ENCODE measurements at regions not wholly inside any gene's neighbourhood (a gene's known extent, or its start where the extent isn't known, plus 50 kb on each side); places are given as distances from the start of the nearest gene placed in this dataset.

- DNase-seq: no peak
These were observed 515.2 kb upstream of the JARID2 start for GRCh38 chr6:14730654-14731053.

DNA sequence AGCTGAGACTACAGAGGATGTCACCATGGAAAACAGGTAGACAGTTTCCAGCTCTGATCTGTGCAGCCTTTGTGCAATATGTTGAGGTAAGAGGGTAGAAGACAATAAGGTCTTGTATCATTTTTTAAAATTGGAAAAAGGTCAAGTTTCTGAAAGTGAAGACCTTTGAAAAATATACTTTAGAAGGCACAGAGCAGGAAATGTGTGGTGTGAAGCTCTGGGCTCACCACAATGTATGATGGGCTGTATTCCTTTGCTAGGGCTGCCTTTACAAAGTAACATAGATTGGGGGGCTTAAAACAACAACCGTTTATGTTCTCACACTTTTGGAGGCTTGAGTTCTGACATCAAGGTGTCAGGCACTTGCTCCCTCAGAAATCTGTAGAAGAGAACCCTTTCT, 514.3 kb upstream of the JARID2 start:
- DNase-seq: no peak

DNA sequence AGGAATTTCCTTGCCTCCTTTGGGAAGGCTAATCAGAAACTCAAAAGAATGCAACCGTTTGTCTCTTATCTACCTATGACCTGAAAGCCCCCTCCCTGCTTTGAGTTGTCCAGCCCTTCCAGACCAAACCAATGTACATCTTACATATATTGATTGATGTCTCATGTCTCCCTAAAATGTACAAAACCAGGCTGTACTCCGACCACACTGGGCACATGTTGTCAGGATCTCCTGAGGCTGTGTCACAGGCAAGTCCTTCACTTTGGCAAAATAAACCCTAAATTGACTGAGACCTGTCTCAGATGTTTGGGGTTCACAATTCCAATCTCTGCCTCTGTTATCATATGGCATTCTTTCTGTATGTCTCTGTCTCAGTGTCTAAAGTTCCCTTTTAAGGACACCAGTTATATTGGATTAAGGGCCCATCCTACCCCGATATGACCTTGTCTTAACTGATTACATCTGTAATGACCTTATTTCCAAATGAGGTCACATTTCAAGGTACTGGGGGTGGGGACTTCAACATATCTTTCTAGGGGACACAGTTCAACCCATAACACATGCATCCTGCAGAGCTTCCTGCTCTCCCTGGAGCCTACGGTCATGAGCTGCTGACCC, 513.5 kb upstream of the JARID2 start:
- DNase-seq: no peak

DNA sequence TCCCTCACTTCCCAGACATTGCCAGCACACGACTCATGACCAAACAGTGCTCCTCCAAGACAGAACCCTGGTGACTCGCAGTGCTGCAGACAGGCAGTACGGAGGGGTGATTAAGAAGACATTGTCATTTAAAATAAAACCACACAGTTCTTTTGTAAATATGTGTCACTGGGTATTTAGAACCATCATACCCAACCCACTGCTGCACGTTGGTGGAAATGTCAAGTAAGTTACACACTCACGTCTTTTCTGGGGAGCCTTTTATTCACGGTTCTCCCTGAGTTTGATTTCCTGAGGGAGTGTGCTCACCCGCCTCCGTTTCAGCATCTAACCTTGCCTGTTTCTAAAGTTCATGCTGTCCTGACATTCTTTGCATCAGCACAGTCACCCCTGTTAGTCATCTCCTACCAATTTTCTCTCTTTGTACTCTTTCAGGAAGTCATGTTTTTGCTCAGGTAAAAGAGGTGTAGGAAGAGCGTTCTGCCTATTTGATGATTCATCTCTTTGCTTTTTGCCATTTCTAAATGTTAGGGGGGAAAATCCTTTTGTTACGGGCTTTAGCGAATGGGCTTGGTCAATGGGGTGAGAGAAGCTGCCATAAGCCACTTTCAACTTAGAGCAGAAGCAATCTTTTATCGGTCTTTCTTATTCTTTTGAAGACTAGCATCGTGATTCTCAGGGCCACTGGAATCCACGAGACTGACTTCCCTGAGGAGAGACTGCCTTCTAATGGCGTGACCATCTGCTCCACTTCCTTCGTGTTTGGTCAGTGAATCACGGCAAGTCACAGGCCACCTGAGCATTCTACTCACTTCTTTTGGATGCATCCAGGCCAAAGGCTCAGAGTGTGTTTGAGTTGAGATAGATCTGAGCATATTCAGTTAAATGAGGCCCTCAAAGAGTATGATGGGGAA, 512.8 kb upstream of the JARID2 start:
- DNase-seq: no peak

DNA sequence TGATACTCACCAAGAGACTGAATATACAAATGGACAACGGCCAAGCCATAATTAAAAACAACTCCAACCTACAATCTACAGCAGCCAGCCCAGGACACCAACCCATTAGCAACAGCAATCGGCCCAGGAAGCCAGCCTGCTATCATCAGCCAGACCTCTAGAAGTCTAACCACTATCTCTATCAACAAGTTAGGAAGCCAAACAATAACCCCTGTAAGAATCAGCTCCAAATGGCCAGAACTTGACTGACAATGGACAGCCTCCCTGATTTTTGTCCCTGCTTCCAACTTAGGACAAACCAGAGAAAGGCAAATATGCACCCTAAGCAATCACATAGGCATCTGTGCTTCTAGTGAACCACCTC, 511.8 kb upstream of the JARID2 start:
- no peak for DNase-seq

- no peak for DNase-seq
These were observed 511.2 kb upstream of the JARID2 start for GRCh38 chr6:14734416-14735340.

DNA sequence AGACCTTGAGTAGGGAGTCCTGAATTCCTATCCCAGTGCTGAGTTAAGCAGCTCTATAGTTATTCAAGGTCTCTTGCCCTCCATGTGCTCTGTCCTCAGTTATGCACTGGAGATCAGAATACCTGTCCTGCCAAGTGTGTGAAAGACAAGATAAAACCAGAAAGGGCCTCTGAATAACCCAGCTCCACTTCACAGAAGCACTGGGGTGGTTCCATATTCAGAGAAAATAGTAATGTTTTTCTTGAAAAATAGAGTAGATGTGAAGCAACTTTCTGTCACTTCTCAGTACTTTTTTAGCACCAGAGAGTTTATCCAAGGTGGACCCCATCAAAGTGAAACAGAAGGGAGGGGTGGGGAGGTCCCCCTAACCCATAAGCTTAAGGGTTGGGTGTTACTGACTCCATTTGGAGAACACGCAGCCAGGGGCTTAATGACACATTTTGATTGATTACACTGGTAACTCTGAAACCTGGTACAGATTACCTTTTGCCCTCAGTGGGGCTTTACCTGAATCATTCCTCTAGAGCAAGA, 509.8 kb upstream of the JARID2 start:
- no peak for DNase-seq

GRCh38 chr6:14736554-14736953, 509.3 kb upstream of the JARID2 start:
- no peak for DNase-seq

- DNase-seq: no peak
These were observed 507.4 kb upstream of the JARID2 start for GRCh38 chr6:14738497-14738896.

DNA sequence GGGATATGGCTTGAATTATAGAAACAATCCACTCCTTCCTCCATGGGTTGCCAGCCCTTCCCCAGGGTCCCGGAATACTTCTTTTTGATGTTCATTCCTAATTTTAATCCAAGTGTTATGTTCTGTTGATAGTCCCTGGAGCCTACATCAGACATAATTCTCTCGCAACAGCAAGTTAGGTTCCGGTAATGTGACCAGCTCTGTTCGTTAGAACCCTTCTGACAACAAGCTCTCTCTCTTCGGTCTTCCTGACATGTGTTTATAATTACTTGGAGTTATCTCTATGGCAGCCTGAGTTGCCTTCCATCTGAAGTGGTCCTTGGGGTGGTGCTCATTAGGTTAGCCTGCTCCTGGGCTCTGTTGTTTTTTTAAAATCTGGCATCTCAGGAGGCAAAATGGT, 506.9 kb upstream of the JARID2 start:
- DNase-seq: no peak

DNA sequence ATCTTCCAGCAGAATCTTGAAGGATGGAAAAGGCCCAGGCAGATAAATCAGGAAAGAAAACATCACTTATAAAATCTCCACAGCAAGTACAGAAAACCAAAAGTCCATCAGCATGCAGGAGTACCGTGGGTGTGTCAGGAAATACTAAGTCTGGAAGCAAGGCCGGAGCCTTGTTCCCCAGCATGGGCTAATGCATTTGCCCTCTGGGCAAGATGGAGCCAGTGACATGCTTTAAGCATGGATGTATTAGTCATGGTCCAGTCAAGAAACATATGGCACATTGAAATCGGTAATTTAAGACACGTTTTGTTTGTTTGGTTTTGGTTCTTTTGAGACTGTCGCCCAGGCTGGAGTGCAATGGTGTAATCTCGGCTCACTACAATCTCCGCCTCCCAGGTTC, 506.0 kb upstream of the JARID2 start:
- DNase-seq: no peak

DNA sequence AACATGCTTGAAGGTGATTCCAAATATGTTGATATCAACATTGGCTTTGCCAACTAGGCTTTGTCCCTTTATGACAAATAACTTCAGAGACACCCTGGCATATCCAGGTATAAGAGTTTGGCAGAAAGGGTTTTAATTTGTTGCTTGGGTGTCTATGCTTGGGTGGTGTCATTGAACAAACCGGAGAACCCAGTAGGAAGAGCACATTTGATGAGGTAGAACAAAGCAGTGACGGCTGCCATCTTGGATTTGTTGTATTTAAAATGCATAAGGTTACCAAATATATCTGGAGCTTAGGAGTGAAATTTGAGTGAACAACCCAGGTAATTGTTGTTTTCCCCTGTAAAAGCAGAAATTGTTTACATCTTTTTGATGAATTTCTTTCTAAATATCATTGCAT, 503.7 kb upstream of the JARID2 start:
- DNase-seq: no peak

DNA sequence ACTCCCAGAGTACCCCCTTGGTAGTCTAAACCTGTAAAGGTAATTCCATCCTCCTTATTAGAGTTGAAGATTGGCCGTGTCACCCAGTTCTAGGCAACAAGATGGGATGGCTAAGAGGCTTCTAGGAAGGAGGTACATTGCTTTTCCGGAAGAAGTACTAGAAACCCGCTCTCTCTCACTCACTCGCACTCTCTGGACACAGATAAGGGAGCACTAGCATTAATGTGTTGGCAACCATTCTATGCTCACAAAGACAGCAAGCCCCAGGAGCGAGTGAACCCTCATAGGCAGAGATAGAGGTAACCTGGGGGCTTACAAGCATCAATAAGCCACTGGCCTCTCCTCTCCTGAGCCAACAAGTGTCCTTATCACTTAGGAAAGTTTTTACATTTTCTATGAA, 503.2 kb upstream of the JARID2 start:
- DNase-seq: no peak

GRCh38 chr6:14743144-14743473, 502.8 kb upstream of the JARID2 start:
- no peak for DNase-seq

DNA sequence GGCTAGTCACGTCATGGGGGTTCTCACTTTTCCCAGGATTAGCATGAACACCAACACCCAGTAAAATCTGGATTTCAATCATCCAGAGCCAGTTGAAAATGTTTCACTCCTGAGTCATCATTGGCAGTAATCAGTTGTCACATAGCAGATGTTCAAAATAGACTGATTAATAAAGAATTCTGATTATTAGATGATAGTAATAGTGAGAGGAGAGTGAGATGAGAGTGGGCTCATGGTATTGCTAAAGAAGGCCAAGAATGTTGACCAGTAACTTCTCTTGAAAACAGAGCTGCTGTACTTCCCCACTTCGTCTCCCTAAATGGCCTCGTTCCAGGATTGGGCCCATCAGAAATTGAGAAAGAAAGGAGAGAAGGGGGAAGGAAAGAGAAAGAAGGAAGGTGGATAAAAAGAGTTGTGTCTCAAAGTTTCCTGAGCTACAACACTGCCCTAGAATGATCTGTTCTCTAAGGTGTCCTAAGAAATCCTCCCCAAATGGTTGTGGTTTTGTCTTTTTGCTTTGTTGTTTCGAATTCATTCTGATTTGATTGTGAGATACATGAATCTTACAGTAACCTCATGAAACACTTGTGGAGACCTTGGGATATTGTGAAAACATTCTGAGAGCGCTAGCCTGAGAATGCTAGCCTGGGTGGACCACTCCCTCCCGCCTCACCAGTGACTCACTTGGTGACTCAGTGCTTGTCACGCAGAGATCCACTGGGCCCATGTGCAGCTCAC, 502.2 kb upstream of the JARID2 start:
- no peak for DNase-seq

DNA sequence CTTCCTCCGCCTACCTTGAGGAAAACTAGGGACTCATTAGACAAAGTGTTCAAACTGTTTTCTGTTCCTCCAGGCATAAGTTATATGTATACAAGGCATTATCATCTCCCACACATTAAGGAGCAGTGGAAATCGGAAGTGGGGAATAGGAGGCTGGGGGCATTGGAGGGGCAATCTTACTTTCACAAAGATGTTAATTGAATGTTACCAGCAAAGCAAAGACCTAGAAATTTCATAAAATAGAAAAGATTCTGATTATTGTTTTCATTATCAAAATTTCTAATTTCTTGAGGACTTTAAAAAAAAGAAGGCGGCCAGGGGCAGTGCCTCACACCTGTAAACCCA, 501.7 kb upstream of the JARID2 start:
- no peak for DNase-seq

DNA sequence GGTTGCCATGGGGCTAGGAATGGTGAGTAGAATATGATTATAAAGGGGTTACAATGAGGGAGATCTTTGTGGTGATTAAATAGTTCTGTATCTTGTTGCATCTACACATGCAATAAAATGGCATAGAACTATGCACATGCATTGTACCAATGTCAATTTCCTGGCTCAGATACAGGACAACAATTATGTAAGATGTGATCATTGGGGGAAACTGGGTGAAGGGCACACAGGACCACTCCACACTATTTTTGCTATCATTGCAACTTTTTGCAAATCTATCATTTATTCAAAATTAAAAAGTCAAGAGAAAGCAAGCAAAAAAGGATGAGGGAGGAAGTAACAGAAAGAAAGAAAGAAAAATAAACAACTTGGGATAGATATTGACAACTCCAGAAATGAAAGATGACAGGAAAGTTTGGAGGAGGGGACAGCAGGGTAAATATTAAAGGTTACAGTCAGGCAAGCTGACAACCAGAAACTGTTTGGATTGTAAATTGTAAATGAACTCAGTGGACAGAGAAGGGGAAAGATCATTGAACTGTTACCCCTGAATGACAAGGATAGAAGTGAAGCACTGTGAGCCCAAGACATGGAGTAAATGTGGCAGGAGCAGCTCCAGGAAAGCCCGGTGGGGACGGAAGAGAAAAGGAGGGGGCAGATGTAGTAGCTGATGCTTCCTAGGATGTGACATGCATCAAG, 499.6 kb upstream of the JARID2 start:
- no peak for DNase-seq

DNA sequence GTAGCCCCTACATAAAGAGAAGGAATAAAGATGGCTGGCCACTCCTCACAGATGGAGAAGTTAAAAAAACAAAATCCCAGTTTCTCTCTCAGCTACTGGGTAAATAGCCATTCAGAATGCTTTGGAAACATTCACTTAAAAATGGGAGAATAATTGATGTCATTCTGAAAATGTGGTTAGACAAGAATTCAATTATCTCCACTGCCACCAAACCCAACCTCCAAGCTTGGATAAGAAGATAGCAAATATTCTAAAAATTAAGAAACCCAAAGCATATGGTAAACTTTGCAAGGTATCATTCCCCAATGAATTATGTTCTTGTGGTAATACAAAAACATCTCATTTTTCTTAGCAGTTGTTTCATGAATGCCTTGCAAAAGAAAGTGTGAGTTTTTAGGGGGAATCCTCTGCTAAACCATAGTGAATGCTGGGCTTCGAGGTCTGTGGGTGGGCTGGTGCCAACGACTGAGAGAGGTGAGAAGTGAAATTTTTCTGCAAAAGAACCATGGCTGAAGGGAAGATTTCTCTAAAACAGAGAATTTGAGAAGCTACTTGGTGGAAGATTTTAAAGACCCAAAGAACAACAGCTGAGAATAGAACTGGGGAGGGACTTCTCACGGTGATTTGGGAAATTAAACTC, 497.9 kb upstream of the JARID2 start:
- no peak for DNase-seq

GRCh38 chr6:14748679-14749078, 497.2 kb upstream of the JARID2 start:
- DNase-seq: no peak

GRCh38 chr6:14750059-14750661, 495.7 kb upstream of the JARID2 start:
- no peak for DNase-seq

DNA sequence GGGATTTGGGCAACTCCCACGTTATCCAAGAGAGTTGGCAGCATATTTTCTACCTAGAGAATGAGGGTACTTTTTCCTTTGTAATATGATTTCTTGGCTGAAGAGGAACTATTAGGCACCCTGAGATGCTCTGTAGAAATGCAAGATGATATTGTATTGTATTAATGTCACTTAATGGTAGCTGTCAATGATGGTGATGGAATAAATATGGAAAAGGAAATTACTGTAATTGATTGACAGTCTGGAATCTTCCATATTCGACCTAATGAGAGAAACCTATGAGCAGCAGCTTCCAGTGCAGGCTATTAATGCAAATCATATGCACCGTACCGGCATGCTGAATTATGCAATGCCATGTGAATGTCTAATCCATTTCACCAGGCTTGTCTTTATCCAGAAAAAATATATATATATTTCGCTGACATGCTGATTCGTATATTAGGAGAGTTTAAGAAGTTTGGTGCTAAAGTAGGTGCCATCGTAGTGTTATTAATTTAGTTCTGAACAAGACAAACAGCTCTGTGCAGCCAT, 494.2 kb upstream of the JARID2 start:
- no peak for DNase-seq
